Stimulated activated CD4-positive, alpha-beta T cell treated with anti-CD3 and anti-CD28 coated beads, Interleukin-12 subunit alpha, Interleukin-12 subunit beta, amount 100 ng/mL, for 48 hours (primary cell): ENCODE measurements at regions not wholly inside any gene's neighbourhood (a gene's known extent, or its start where the extent isn't known, plus 50 kb on each side); places are given as distances from the start of the nearest gene placed in this dataset.

ENCODE experiments used
- DNase-seq, 3 donors: peaks; one replicate each; pipeline ENCODE4 v3.0.0-alpha.2; 2020; ENCODE audit warnings: low read depth in 2 of 3, low spot score in 1 of 3

DNA sequence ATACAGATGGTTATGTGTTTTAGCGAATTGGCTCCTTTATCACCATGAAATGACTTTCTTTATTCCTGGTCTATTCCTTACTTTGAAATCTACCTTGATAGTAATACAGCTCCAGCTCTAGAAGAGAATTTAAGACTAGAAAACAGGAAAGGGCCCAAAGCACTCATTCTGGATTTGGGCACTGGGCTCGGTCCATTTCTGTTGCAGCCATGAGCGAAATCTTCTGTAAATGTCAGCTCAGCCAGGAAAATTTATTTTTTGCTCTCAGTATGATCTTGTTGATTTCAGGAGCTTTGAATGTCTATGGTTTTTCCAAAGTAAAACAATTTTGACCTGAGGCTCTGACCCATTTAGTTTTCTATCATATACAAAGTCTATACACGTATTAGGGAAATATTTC lies 104.1 kb downstream of the DIRAS2 start:
- DNase-seq = no peak

DNA sequence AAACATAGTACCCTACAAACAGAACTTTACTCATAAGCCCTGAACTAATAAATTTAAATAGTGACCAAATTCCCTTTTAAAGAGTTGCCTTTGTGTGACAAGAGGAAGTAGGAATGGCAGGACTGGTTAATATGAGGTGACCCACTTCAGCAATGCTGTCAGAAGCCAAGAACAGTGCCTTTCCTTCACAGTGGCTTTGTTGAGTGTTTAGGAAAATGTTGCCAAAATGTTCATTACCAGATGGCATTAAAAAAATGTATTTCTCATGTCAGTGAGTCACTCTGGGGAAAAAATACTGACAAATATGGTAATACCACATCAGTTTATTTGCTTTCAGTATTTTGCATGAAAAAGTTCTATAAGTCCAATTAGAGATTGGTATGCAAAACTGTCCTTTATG lies 103.3 kb downstream of the DIRAS2 start:
- no peak for DNase-seq

DNA sequence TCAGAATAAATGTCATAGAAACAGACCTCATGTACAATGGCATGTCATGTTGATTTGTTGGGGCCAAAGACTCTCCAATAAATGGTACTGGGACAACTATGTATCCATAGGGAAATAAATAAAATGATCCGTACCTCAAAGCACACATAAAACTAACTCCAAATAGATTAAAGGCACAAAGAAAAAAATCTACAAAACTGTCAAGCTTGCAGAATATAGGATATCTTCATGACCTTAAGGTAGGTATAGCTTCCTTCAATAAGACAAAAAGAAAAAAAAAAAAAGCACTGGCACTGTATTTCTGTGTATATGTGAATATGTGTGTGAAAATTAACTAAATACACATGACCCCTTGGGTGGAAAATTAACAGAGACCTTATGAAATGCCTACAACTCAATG lies 101.9 kb downstream of the DIRAS2 start:
- DNase-seq = no peak

GRCh38 chr9:90544488-90544887 lies 98.1 kb downstream of the DIRAS2 start:
- no peak for DNase-seq

DNA sequence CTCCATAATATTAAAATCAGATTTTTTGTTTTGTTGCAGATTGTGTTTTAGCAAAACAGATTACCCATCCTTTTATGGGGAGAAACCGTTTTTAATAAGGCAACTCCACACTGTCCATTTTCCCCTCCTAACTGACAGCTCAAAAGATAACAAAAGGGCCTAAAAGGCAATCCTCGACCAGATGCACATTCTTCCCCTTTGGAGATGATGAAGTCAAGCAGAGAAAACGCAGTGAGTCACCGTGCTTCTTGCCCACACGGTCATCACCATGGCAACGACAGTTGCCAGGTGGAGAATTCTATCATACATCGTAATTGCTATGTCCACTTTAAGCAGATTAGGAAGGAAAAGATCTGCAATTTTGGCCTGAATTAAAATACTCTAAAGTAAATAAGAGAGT lies 96.4 kb downstream of the DIRAS2 start:
- DNase-seq = no peak

DNA sequence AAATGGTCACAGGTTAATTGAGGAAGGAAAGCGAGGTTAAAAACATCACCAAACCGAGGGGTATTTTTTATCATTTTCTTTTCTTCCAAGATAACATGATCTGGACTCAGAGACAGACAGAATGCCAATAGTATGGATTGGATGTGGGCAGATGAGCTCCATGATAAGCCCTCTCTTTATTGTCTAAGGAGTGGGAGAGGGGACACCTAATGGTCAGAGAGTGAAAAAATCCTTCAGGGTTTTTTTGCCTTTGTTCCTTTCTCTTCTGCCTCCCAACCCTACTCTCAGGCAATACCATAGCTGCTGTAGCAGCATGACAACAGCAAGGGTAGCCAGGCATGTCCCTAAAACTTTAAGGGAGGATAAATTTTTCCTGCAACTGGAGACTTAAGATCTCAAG lies 94.7 kb downstream of the DIRAS2 start:
- no peak for DNase-seq

GRCh38 chr9:90552317-90552716 lies 90.3 kb downstream of the DIRAS2 start:
- no peak for DNase-seq

DNA sequence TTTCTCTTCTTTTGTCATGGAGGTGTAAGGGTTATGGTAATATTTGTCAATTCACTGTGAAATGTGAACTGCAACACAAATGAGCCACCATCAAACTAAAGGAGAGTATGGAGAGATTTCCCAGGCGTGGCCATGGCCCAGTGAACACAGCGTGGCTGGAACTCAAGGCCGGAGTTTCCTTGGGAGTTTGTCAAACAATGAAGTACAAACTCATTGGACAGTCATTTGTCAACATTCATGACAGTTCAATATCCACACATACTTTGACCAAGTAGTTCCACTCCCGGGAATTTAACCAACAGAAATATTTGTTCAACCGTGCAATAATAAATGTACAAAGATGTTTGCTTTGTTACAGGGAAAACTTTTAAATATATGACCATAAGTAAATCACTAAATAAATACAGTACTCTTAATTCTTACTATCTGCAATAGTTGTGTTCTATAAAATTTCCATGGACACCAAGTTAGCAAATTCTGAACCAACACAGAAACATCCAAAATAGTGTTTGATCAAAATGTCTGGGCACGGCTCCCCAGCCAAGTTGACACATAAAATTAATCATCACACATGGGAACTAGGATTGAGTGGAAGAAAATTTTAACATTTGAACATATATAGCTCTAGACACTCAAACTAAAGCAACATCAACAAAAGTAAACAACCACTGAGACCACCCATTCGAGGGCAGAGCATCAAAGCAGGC lies 87.1 kb downstream of the DIRAS2 start:
- no peak for DNase-seq

DNA sequence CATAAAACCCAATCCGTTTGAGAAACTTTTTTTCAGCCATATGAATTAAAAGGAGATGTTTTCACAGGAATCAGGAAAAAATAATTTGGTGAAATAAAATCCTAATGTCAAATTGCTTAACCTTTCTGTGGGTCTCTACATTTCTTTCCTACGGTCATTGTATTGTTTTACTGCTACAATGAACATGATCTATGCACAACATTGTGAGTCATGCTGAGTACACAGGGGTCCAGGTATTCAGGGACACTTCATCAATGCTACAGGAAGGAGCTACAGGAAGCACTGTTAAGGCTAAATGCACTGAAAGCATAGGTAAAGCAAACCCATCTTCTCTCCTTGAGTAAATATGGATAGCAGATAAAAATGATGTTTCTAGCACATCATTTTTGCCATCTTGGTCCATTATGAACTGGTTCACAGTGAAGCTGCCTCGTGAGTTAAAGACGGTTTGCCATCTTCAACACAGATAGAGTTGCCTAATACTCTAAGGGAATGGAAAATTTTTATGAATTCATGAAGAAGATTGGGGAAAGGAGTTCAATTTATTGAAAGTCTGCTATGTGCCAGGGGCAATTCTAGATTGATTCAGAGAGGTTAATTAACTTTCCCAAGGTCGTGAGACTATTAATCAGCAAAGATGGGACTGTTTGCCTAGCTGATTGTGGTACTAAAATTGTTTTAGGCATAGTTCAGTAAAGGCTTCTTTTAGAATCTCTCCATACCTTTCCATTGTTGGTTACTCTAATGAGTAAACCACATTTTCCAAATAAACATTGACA lies 85.5 kb downstream of the DIRAS2 start:
- no peak for DNase-seq

GRCh38 chr9:90559075-90560073 lies 83.2 kb downstream of the DIRAS2 start:
- DNase-seq = no peak
